ENCODE measurements at regions not wholly inside any gene's neighbourhood (a gene's known extent, or its start where the extent isn't known, plus 50 kb on each side); places are given as distances from the start of the nearest gene placed in this dataset.
A peak's percentile ranks its signal among the peaks of the same experiment; 100 is the strongest.
"Not testable (repeated sequence)": the region's sequence is repeated elsewhere in the genome, so short reads cannot be mapped to it uniquely, and the experiment has no call there.

- DNase-seq (ENCODE audit: low spot score) = not testable (repeated sequence)
Observed at GRCh38 chr1:147348592-147348991, 106.1 kb downstream of the CHD1L start.

- no peak for DNase-seq (ENCODE audit: low spot score)
Observed at GRCh38 chr1:147349533-147349932, 107.0 kb downstream of the CHD1L start.

GRCh38 chr1:147351140-147351835 is 108.8 kb downstream of the CHD1L start:
- DNase-seq (ENCODE audit: low spot score) = no peak

GRCh38 chr1:147377263-147378246 is 135.1 kb downstream of the CHD1L start:
- no peak for DNase-seq (ENCODE audit: low spot score)

GRCh38 chr1:147379889-147380288 is 137.4 kb downstream of the CHD1L start:
- no peak for DNase-seq (ENCODE audit: low spot score)

GRCh38 chr1:147384804-147385203 is 142.3 kb downstream of the CHD1L start:
- DNase-seq (ENCODE audit: low spot score) = no peak

GRCh38 chr1:147388969-147389368 is 146.5 kb downstream of the CHD1L start:
- DNase-seq (ENCODE audit: low spot score) = no peak

- peak; percentile 32 for DNase-seq (ENCODE audit: low spot score)
Observed at GRCh38 chr1:147389532-147390184, 147.2 kb downstream of the CHD1L start.

- DNase-seq (ENCODE audit: low spot score) = no peak
Observed at GRCh38 chr1:147390185-147390542, 147.7 kb downstream of the CHD1L start.

GRCh38 chr1:147391114-147391513 is 148.6 kb downstream of the CHD1L start:
- DNase-seq (ENCODE audit: low spot score) = no peak

GRCh38 chr1:147402326-147403045 is 138.8 kb upstream of the BCL9 start:
- not testable (repeated sequence) for DNase-seq (ENCODE audit: low spot score)

GRCh38 chr1:147404344-147404743 is 137.0 kb upstream of the BCL9 start:
- DNase-seq (ENCODE audit: low spot score) = not testable (repeated sequence)

- DNase-seq (ENCODE audit: low spot score) = no peak
Observed at GRCh38 chr1:147409886-147410285, 131.4 kb upstream of the BCL9 start.

- no peak for DNase-seq (ENCODE audit: low spot score)
Observed at GRCh38 chr1:147413110-147413605, 128.1 kb upstream of the BCL9 start.

GRCh38 chr1:147414505-147415163 is 126.7 kb upstream of the BCL9 start:
- DNase-seq (ENCODE audit: low spot score) = no peak

- no peak for DNase-seq (ENCODE audit: low spot score)
Observed at GRCh38 chr1:147417024-147417423, 124.3 kb upstream of the BCL9 start.

GRCh38 chr1:147423100-147423827 is 118.0 kb upstream of the BCL9 start:
- not testable (repeated sequence) for DNase-seq (ENCODE audit: low spot score)

GRCh38 chr1:147434921-147435320 is 106.4 kb upstream of the BCL9 start:
- DNase-seq (ENCODE audit: low spot score) = no peak

GRCh38 chr1:147444381-147444780 is 96.9 kb upstream of the BCL9 start:
- no peak for DNase-seq (ENCODE audit: low spot score)

GRCh38 chr1:147451628-147452027 is 89.7 kb upstream of the BCL9 start:
- no peak for DNase-seq (ENCODE audit: low spot score)

GRCh38 chr1:147452809-147453208 is 88.5 kb upstream of the BCL9 start:
- DNase-seq (ENCODE audit: low spot score) = no peak

Measured in kidney capillary endothelial cell (primary cell).